Ovary (tissue), 3 donors: ENCODE measurements at regions not wholly inside any gene's neighbourhood (a gene's known extent, or its start where the extent isn't known, plus 50 kb on each side); places are given as distances from the start of the nearest gene placed in this dataset.

Experiments used
- CTCF ChIP-seq, 3 donors: fragments of 450-650 bp in 2 of 3; fragments of 200-600 bp in 1 of 3; IDR thresholded peaks; one replicate each; pipeline versions ENCODE4 v1.5.1 to v1.8.0; 2016 to 2022; ENCODE audit warnings: antibody characterized with exemption in 3 of 3, mild to moderate bottlenecking in 1 of 3
- EP300 ChIP-seq: sonication (generic); formaldehyde crosslinking; IDR thresholded peaks from one replicate; pipeline ENCODE4 v1.6.1; 2017; ENCODE audit warnings: antibody characterized with exemption
- donor health status: DM: no; HTN: no; CAD: no.

DNA sequence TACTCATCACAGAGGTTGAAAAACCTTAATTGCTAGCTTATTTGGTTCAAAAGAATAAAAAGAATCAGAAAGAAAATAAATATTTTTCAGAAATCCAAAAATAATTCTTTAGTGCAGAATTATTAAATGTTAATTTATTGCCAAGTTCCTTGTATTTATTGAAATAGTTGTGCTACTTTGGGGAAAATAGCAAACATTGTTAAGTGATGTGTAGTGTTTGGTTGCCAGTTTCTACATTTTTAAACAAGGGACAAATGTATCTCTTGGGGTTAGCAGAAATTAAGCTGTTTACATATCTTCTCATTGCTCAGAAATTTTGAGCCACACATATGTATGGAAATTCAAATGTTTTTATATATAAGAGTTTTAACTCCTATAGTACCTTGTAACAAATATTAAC, 775.0 kb downstream of the USP25 start:
- TF ChIP-seq CTCF (IDR thresholded peaks at IDR 0.05) (no peak), EP300 (no peak)
